DOHH2 (cell line): ENCODE measurements at regions not wholly inside any gene's neighbourhood (a gene's known extent, or its start where the extent isn't known, plus 50 kb on each side); places are given as distances from the start of the nearest gene placed in this dataset.
"Not testable (repeated sequence)": the region's sequence is repeated elsewhere in the genome, so short reads cannot be mapped to it uniquely, and the experiment has no call there.

Source experiments
- H3F3A ChIP-seq: fragments of 200-600 bp; sonication (generic), shearing (Covaris generic); 2 replicates; pipeline ENCODE4 v1.6.0; 2016; ENCODE audit warnings: antibody characterized with exemption, mild to moderate bottlenecking; ENCODE audit not compliant: control insufficient read depth, insufficient read depth
- H3K27ac ChIP-seq: fragments of 200-600 bp; sonication (generic); 2 replicates; pipeline ENCODE4 v1.5.1; 2014; ENCODE audit warnings: low read depth, mild to moderate bottlenecking, low read length, moderate library complexity
- H3K27me3 ChIP-seq: fragments of 200-600 bp; sonication (generic); 2 replicates; pipeline ENCODE4 v1.6.1; 2014; ENCODE audit warnings: mild to moderate bottlenecking, low read length, mixed read lengths; ENCODE audit not compliant: control insufficient read depth
- H3K36me3 ChIP-seq: fragments of 200-600 bp; sonication (generic); 2 replicates; pipeline ENCODE4 v1.6.1; 2014; ENCODE audit warnings: mild to moderate bottlenecking, low read length, moderate library complexity, mixed read lengths; ENCODE audit not compliant: control insufficient read depth
- H3K4me1 ChIP-seq: fragments of 200-600 bp; sonication (generic); 2 replicates; pipeline ENCODE4 v1.6.1; 2014; ENCODE audit warnings: mild to moderate bottlenecking, low read length, mixed read lengths; ENCODE audit not compliant: control insufficient read depth
- H3K4me2 ChIP-seq: fragments of 200-600 bp; sonication (generic); 2 replicates; pipeline ENCODE4 v1.6.0; 2014; ENCODE audit warnings: mild to moderate bottlenecking, low read length, moderate library complexity
- H3K4me3 ChIP-seq: fragments of 200-600 bp; sonication (generic); 2 replicates; pipeline ENCODE4 v1.5.1; 2014; ENCODE audit warnings: mild to moderate bottlenecking, low read length, mixed read lengths
- H3K79me2 ChIP-seq: fragments of 200-600 bp; sonication (generic); 2 replicates; pipeline ENCODE4 v1.6.1; 2014; ENCODE audit warnings: mild to moderate bottlenecking, low read length, mixed read lengths; ENCODE audit not compliant: control insufficient read depth
- H3K9me2 ChIP-seq: fragments of 200-600 bp; sonication (generic); replicated peaks from 2 replicates; pipeline ENCODE4 v1.6.1; 2014; ENCODE audit warnings: mild to moderate bottlenecking, low read length, mixed read lengths; ENCODE audit not compliant: control insufficient read depth
- H3K9me3 ChIP-seq: fragments of 200-600 bp; sonication (generic); 2 replicates; pipeline ENCODE4 v1.6.1; 2014; ENCODE audit warnings: antibody characterized with exemption, low read length, mixed read lengths; ENCODE audit not compliant: control insufficient read depth, insufficient read depth
- H4K20me1 ChIP-seq: fragments of 200-600 bp; sonication (generic); 2 replicates; pipeline ENCODE4 v1.6.0; 2014; ENCODE audit warnings: low read depth, mild to moderate bottlenecking, antibody characterized with exemption, low read length, moderate library complexity; ENCODE audit not compliant: control insufficient read depth, insufficient read depth
- CTCF ChIP-seq: fragments of 200-600 bp; sonication (generic); IDR thresholded peaks from one replicate; pipeline ENCODE4 v1.5.1; 2014; ENCODE audit warnings: antibody characterized with exemption, mild to moderate bottlenecking, low read depth, low read length; ENCODE audit not compliant: poor library complexity, severe bottlenecking
- EZH2phosphoT487 ChIP-seq: fragments of 200-600 bp; sonication (generic); IDR thresholded peaks from 2 replicates; pipeline ENCODE4 v1.6.1; 2017; ENCODE audit warnings: borderline replicate concordance, mild to moderate bottlenecking, antibody characterized with exemption, low read length, moderate library complexity, mixed read lengths

- H3K4me2 ChIP-seq, H3K9me2 ChIP-seq, H3K79me2 ChIP-seq, H3K4me3 ChIP-seq, H3K27me3 ChIP-seq, H3F3A ChIP-seq, H3K9me3 ChIP-seq, H4K20me1 ChIP-seq, H3K4me1 ChIP-seq, H3K27ac ChIP-seq, H3K36me3 ChIP-seq: not testable (repeated sequence)
Observed at GRCh38 chr15:77930490-77930889, 147.0 kb downstream of the TBC1D2B start.

GRCh38 chr15:77926789-77927188, 150.7 kb downstream of the TBC1D2B start:
- not testable (repeated sequence) for H4K20me1 ChIP-seq, H3K27ac ChIP-seq, H3K9me3 ChIP-seq, H3K79me2 ChIP-seq, H3K4me1 ChIP-seq, H3F3A ChIP-seq, H3K36me3 ChIP-seq, H3K4me2 ChIP-seq, H3K27me3 ChIP-seq, H3K4me3 ChIP-seq, H3K9me2 ChIP-seq

GRCh38 chr15:77926296-77926695, 151.2 kb downstream of the TBC1D2B start:
- not testable (repeated sequence) for H3K9me3 ChIP-seq, H3K27me3 ChIP-seq, H3F3A ChIP-seq, H3K9me2 ChIP-seq, H3K4me1 ChIP-seq, H3K36me3 ChIP-seq, H3K79me2 ChIP-seq, H3K4me3 ChIP-seq, H3K27ac ChIP-seq, H4K20me1 ChIP-seq, H3K4me2 ChIP-seq

GRCh38 chr15:77925101-77925500, 152.4 kb downstream of the TBC1D2B start:
- H3K4me3 ChIP-seq, H3K4me2 ChIP-seq, H3K9me3 ChIP-seq, H3F3A ChIP-seq, H3K9me2 ChIP-seq, H3K27ac ChIP-seq, H3K79me2 ChIP-seq, H3K4me1 ChIP-seq, H3K36me3 ChIP-seq, H3K27me3 ChIP-seq, H4K20me1 ChIP-seq: not testable (repeated sequence)

GRCh38 chr15:77921664-77922063, 155.8 kb downstream of the TBC1D2B start:
- Histone ChIP-seq H3K36me3 (no peaks in the 10 kb centered on the region), H3K4me1 (no peaks in the 10 kb centered on the region), H3K4me3 (no peak overlapping the region), H3K27me3 (no peaks in the 10 kb centered on the region), H3K27ac (no peak overlapping the region), H4K20me1 (no peaks in the 10 kb centered on the region), H3K9me2 (no peaks in the 10 kb centered on the region), H3K9me3 (no peaks in the 10 kb centered on the region), H3K4me2 (no peak overlapping the region), H3F3A (no peaks in the 10 kb centered on the region), H3K79me2 (no peaks in the 10 kb centered on the region)
- TF ChIP-seq EZH2phosphoT487 (no peak), CTCF (no peak)

GRCh38 chr15:77916966-77917635, 160.4 kb downstream of the TBC1D2B start:
- not testable (repeated sequence) for H3K79me2 ChIP-seq, H3K27ac ChIP-seq, H3F3A ChIP-seq, H3K4me1 ChIP-seq, H3K9me2 ChIP-seq, H3K4me3 ChIP-seq, H3K27me3 ChIP-seq, H3K4me2 ChIP-seq, H3K36me3 ChIP-seq, H4K20me1 ChIP-seq, H3K9me3 ChIP-seq

GRCh38 chr15:77915961-77916330, 161.6 kb downstream of the TBC1D2B start:
- not testable (repeated sequence) for H3K79me2 ChIP-seq, H4K20me1 ChIP-seq, H3F3A ChIP-seq, H3K4me2 ChIP-seq, H3K27ac ChIP-seq, H3K4me3 ChIP-seq, H3K4me1 ChIP-seq, H3K9me2 ChIP-seq, H3K9me3 ChIP-seq, H3K36me3 ChIP-seq, H3K27me3 ChIP-seq
